ENCODE measurements at regions not wholly inside any gene's neighbourhood (a gene's known extent, or its start where the extent isn't known, plus 50 kb on each side); places are given as distances from the start of the nearest gene placed in this dataset.
A peak's percentile ranks its signal among the peaks of the same experiment; 100 is the strongest.

- H3K4me2 ChIP-seq (ENCODE audit: low read depth, low read length) = no peak overlapping the region
Observed at GRCh38 chr6:160804639-160805038, 102.6 kb downstream of the PLG start.

GRCh38 chr6:160808263-160808662 lies 106.2 kb downstream of the PLG start:
- Histone ChIP-seq H3K36me3 (replicated peaks in 1 of 2; ENCODE audit: control insufficient read depth in 1 of 2, insufficient read depth in 2 of 2, low read length in 2 of 2) (no peaks in the 10 kb centered on the region), H3K79me2 (ENCODE audit: insufficient read depth, low read length) (no peaks in the 10 kb centered on the region), H3K4me1 (ENCODE audit: insufficient read depth, low read length) (peaks cover 6% of the 10 kb centered on the region; the same call in 1 of the 2 replicates), H2AFZ (ENCODE audit: low read length) (no peak overlapping the region), H3K4me2 (ENCODE audit: low read depth, low read length) (no peak overlapping the region), H3K4me3 (replicated peaks in 1 of 3; ENCODE audit: insufficient read depth in 1 of 3, low read depth in 2 of 3, low read length in 3 of 3) (no peak overlapping the region), H3K27me3 (ENCODE audit: control insufficient read depth in 1 of 2, insufficient read depth in 2 of 2, low read length in 2 of 2) (no peaks in the 10 kb centered on the region), H3K9ac (ENCODE audit: insufficient read depth, low read depth, low read length) (no peak overlapping the region), H3K9me3 (ENCODE audit: low read length) (no peaks in the 10 kb centered on the region), H3K27ac (ENCODE audit: extremely low read length, insufficient read depth, low read length) (no peak overlapping the region), H4K20me1 (ENCODE audit: insufficient read depth, low read length) (no peaks in the 10 kb centered on the region)
- in situ Hi-C loops (cut with HindIII; ENCODE audit: extremely low pct_ligation_motif_present, low pct_unique_long_range_greater_than_20kb) (no loop called here), intact Hi-C loops (cut with micrococcal nuclease; ENCODE audit: unreplicated experiment) (no loop called here)
- DNase-seq (ENCODE audit: low spot score) (no peak), FAIRE-seq (no peak), ATAC-seq (no peak)
- POLR2A ChIA-PET = no interaction called here
- CTCF ChIA-PET (ENCODE audit: low intra/inter-chr PET ratio, low total read pairs) = no interaction called here
- 2% methylated on average over 2 of the region's 2 CpGs for WGBS (ENCODE audit: low lambda C conversion rate)
- TF ChIP-seq SPEN (CRISPR knock-in tag; IDR thresholded peaks at IDR 0.05; ENCODE audit: low read depth) (no peak), ZFX (CRISPR knock-in tag; IDR thresholded peaks at IDR 0.05; ENCODE audit: low read depth) (no peak), ZFP36 (IDR thresholded peaks at IDR 0.05; ENCODE audit: borderline replicate concordance, low read depth, low read length, partially characterized antibody) (no peak), CREB1 (IDR thresholded peaks at IDR 0.05) (peak; percentile 51; the same call in 1 of the 2 replicates), CREB1 (CRISPR knock-in tag; IDR thresholded peaks at IDR 0.05) (no peak)
- no TSS peak for BruUV-seq (replicated peaks)

More at GRCh38 chr6:160804639-160805038, 102.6 kb downstream of the PLG start:
- no peaks in the 10 kb centered on the region for H3K4me1 ChIP-seq (ENCODE audit: insufficient read depth, low read length)
- in situ Hi-C loops (cut with HindIII; ENCODE audit: extremely low pct_ligation_motif_present, low pct_unique_long_range_greater_than_20kb) = no loop called here
- no peaks in the 10 kb centered on the region for H3K27me3 ChIP-seq (ENCODE audit: control insufficient read depth in 1 of 2, insufficient read depth in 2 of 2, low read length in 2 of 2)
- no peaks in the 10 kb centered on the region for H3K36me3 ChIP-seq (replicated peaks in 1 of 2; ENCODE audit: control insufficient read depth in 1 of 2, insufficient read depth in 2 of 2, low read length in 2 of 2)
- H2AFZ ChIP-seq (ENCODE audit: low read length) = no peak overlapping the region
- no peak overlapping the region for H3K27ac ChIP-seq (ENCODE audit: extremely low read length, insufficient read depth, low read length)
- H3K9ac ChIP-seq (ENCODE audit: insufficient read depth, low read depth, low read length) = no peak overlapping the region
- DNase-seq (ENCODE audit: low spot score) = no peak
- no peaks in the 10 kb centered on the region for H3K79me2 ChIP-seq (ENCODE audit: insufficient read depth, low read length)
- no peak for ATAC-seq
- CTCF ChIA-PET (ENCODE audit: low intra/inter-chr PET ratio, low total read pairs) = no interaction called here
- POLR2A ChIA-PET = no interaction called here
- BruUV-seq (replicated peaks) = no TSS peak
- H4K20me1 ChIP-seq (ENCODE audit: insufficient read depth, low read length) = no peaks in the 10 kb centered on the region
- intact Hi-C loops (cut with micrococcal nuclease; ENCODE audit: unreplicated experiment) = no loop called here
- no peak overlapping the region for H3K4me3 ChIP-seq (replicated peaks in 1 of 3; ENCODE audit: insufficient read depth in 1 of 3, low read depth in 2 of 3, low read length in 3 of 3)
- TF ChIP-seq RAD51 (IDR thresholded peaks at IDR 0.05; ENCODE audit: borderline replicate concordance) (peak; percentile 88; the same call in 1 of the 2 replicates), USF2 (IDR thresholded peaks at IDR 0.05; ENCODE audit: low read depth, low read length) (peak; percentile 44; the same call in 1 of the 2 replicates), USF2 (CRISPR knock-in tag; IDR thresholded peaks at IDR 0.05; ENCODE audit: borderline replicate concordance) (no peak), PAX8 (CRISPR knock-in tag; IDR thresholded peaks at IDR 0.05; ENCODE audit: borderline replicate concordance) (no peak)
- FAIRE-seq = no peak
- H3K9me3 ChIP-seq (ENCODE audit: low read length) = 0 out of 2 replicates have a peak, but pooled peaks cover 5% of the 10 kb centered on the region
- 29% methylated on average over 4 of the region's 4 CpGs for WGBS (ENCODE audit: low lambda C conversion rate)

All from HepG2 (cell line).